DND-41 (cell line): ENCODE measurements at regions not wholly inside any gene's neighbourhood (a gene's known extent, or its start where the extent isn't known, plus 50 kb on each side); places are given as distances from the start of the nearest gene placed in this dataset.

Source experiments
- ATAC-seq: fragments of 200-7000 bp; cut with Tn5 transposase; 3 replicates; pipeline ENCODE4 v1.9.1; 2021; ENCODE audit warnings: low read depth; ENCODE audit not compliant: insufficient read depth
- DNase-seq: peaks from one replicate; pipeline ENCODE4 v3.0.0-alpha.2; 2020
- H2AFZ ChIP-seq: 2 replicates; pipeline ENCODE4 v1.6.0; 2012; ENCODE audit warnings: low read depth, low read length
- H3K27ac ChIP-seq: 2 replicates; pipeline ENCODE4 v1.5.1; 2012; ENCODE audit warnings: low read length, inconsistent platforms
- H3K27me3 ChIP-seq: fragments of 200-600 bp; sonication (generic); 2 replicates; pipeline ENCODE4 v1.6.0; 2012; ENCODE audit warnings: low read length, mild to moderate bottlenecking, inconsistent platforms; ENCODE audit not compliant: insufficient read depth, poor library complexity
- H3K36me3 ChIP-seq: 2 replicates; pipeline ENCODE4 v1.5.1; 2012; ENCODE audit warnings: low read length, inconsistent platforms; ENCODE audit not compliant: insufficient read depth
- H3K4me1 ChIP-seq: 2 replicates; pipeline ENCODE4 v1.5.1; 2012; ENCODE audit warnings: mild to moderate bottlenecking, low read length; ENCODE audit not compliant: insufficient read depth
- H3K4me2 ChIP-seq: 2 replicates; pipeline ENCODE4 v1.6.0; 2012; ENCODE audit warnings: mild to moderate bottlenecking, moderate library complexity, low read length, inconsistent platforms; ENCODE audit not compliant: insufficient read depth
- H3K4me3 ChIP-seq, 2 experiments: fragments of 200-600 bp in 1 of 2; shearing (Covaris generic) in 1 of 2; 2 replicates each; pipeline ENCODE4 v1.5.1; 2012 to 2016; ENCODE audit warnings: inconsistent platforms in 2 of 2, low read length in 2 of 2, mild to moderate bottlenecking in 2 of 2, low read depth in 1 of 2, moderate library complexity in 1 of 2
- H3K79me2 ChIP-seq: 2 replicates; pipeline ENCODE4 v1.6.0; 2012; ENCODE audit warnings: low read length, inconsistent platforms; ENCODE audit not compliant: insufficient read depth
- H3K9ac ChIP-seq: 2 replicates; pipeline ENCODE4 v1.6.0; 2012; ENCODE audit warnings: low read depth, mild to moderate bottlenecking, inconsistent platforms, low read length, moderate library complexity
- H3K9me3 ChIP-seq: 2 replicates; pipeline ENCODE4 v1.5.1; 2012; ENCODE audit warnings: low read length, moderate library complexity, mild to moderate bottlenecking, inconsistent platforms; ENCODE audit not compliant: insufficient read depth, severe bottlenecking
- H4K20me1 ChIP-seq: 2 replicates; pipeline ENCODE4 v1.6.0; 2012; ENCODE audit warnings: low read length; ENCODE audit not compliant: insufficient read depth
- EZH2 ChIP-seq: IDR thresholded peaks from 3 replicates; pipeline ENCODE4 v1.6.1; 2012; ENCODE audit warnings: borderline replicate concordance, low read depth, mild to moderate bottlenecking, moderate library complexity, low read length, inconsistent platforms; ENCODE audit not compliant: severe bottlenecking
- TF ChIP-seq, protein P1 (sequence below): IDR thresholded peaks from 2 replicates; pipeline ENCODE4 v1.5.1; 2012; ENCODE audit warnings: borderline replicate concordance, low read length, moderate library complexity, mild to moderate bottlenecking; ENCODE audit not compliant: poor library complexity, severe bottlenecking; ENCODE audit errors: extremely low read depth

- H3K4me3 ChIP-seq, result no peak overlapping the region
- peaks cover 3% of the 10 kb centered on the region for H3K9me3 ChIP-seq
- H3K4me2 ChIP-seq, result no peak overlapping the region
- DNase-seq (no peak), ATAC-seq (no peak)
- no peak for TF ChIP-seq EZH2
- TF ChIP-seq, protein P1, sequence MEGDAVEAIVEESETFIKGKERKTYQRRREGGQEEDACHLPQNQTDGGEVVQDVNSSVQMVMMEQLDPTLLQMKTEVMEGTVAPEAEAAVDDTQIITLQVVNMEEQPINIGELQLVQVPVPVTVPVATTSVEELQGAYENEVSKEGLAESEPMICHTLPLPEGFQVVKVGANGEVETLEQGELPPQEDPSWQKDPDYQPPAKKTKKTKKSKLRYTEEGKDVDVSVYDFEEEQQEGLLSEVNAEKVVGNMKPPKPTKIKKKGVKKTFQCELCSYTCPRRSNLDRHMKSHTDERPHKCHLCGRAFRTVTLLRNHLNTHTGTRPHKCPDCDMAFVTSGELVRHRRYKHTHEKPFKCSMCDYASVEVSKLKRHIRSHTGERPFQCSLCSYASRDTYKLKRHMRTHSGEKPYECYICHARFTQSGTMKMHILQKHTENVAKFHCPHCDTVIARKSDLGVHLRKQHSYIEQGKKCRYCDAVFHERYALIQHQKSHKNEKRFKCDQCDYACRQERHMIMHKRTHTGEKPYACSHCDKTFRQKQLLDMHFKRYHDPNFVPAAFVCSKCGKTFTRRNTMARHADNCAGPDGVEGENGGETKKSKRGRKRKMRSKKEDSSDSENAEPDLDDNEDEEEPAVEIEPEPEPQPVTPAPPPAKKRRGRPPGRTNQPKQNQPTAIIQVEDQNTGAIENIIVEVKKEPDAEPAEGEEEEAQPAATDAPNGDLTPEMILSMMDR, result no peak
- H3K27ac ChIP-seq, result no peak overlapping the region
- H3K9ac ChIP-seq, result no peak overlapping the region
- no peak overlapping the region for H2AFZ ChIP-seq
- H4K20me1 ChIP-seq, result no peaks in the 10 kb centered on the region
- no peaks in the 10 kb centered on the region for H3K79me2 ChIP-seq
- no peaks in the 10 kb centered on the region for H3K27me3 ChIP-seq
- no peaks in the 10 kb centered on the region for H3K36me3 ChIP-seq
- H3K4me1 ChIP-seq, result no peaks in the 10 kb centered on the region
Measured at GRCh38 chr1:192436441-192437078, 119.8 kb downstream of the RGS21 start.

DNA sequence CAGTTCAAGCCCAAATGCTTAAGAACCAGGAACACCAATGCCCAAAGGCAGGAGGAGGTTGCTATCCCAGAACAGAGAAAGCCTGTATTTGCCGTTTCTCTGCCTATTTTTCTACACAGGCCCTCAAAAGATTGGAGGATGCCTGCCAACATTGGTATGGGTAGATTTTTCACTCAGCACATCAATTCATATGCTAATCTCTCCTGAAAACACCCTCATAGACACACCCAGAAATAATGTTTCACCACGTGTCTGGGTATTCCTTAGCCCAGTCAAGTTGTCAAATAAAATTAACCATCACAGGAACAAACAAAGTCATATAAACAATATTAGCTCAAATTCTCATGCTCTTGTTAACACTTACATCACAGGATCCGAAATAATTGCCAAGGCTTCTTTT, 121.9 kb downstream of the RGS21 start:
- H3K9me3 ChIP-seq, result peaks cover 2% of the 10 kb centered on the region
- ATAC-seq, result no peak
- no peak for TF ChIP-seq EZH2
- TF ChIP-seq, protein P1, result no peak
- H3K4me3 ChIP-seq, result no peak overlapping the region
- DNase-seq, result no peak
- H3K27ac ChIP-seq, result no peak overlapping the region
- peaks cover 5% of the 10 kb centered on the region; the same call in 1 of the 2 replicates for H3K4me1 ChIP-seq
- no peaks in the 10 kb centered on the region for H3K79me2 ChIP-seq
- no peaks in the 10 kb centered on the region for H3K36me3 ChIP-seq
- no peaks in the 10 kb centered on the region for H3K27me3 ChIP-seq
- H3K9ac ChIP-seq, result no peak overlapping the region
- H4K20me1 ChIP-seq, result no peaks in the 10 kb centered on the region
- H3K4me2 ChIP-seq, result no peak overlapping the region
- no peak overlapping the region for H2AFZ ChIP-seq

- TF ChIP-seq, protein P1, result no peak
- TF ChIP-seq EZH2, result no peak
- Histone ChIP-seq H2AFZ (no peak overlapping the region), H3K27ac (no peak overlapping the region), H3K27me3 (no peaks in the 10 kb centered on the region), H3K9ac (no peak overlapping the region), H3K9me3 (no peaks in the 10 kb centered on the region), H3K4me2 (no peak overlapping the region), H3K36me3 (no peaks in the 10 kb centered on the region), H3K4me3 (no peak overlapping the region), H3K79me2 (no peaks in the 10 kb centered on the region), H4K20me1 (no peaks in the 10 kb centered on the region), H3K4me1 (peaks cover 5% of the 10 kb centered on the region; the same call in 1 of the 2 replicates)
- DNase-seq, result no peak
- ATAC-seq, result no peak
Measured at GRCh38 chr1:192439373-192440025, 122.7 kb downstream of the RGS21 start.
